Subcutaneous abdominal adipose tissue (tissue), 5 donors: ENCODE measurements at regions not wholly inside any gene's neighbourhood (a gene's known extent, or its start where the extent isn't known, plus 50 kb on each side); places are given as distances from the start of the nearest gene placed in this dataset.

ENCODE experiments used
- H3K27ac ChIP-seq: one replicate; pipeline ENCODE4 v1.7.0; 2013; ENCODE audit warnings: low read depth, mild to moderate bottlenecking, inconsistent platforms, low read length, moderate library complexity
- H3K27me3 ChIP-seq, 5 donors: one replicate each; pipeline ENCODE4 v1.7.0; 2013; ENCODE audit warnings: low read length in 5 of 5, inconsistent platforms in 1 of 5; ENCODE audit not compliant: control insufficient read depth in 5 of 5, insufficient read depth in 4 of 5
- H3K36me3 ChIP-seq, 5 donors: one replicate each; pipeline ENCODE4 v1.7.0; 2013; ENCODE audit warnings: low read length in 5 of 5; ENCODE audit not compliant: control insufficient read depth in 5 of 5, insufficient read depth in 5 of 5
- H3K4me1 ChIP-seq, 5 donors: one replicate each; pipeline ENCODE4 v1.7.0; 2013; ENCODE audit warnings: low read length in 5 of 5, mild to moderate bottlenecking in 3 of 5, moderate library complexity in 1 of 5; ENCODE audit not compliant: control insufficient read depth in 5 of 5, insufficient read depth in 5 of 5
- H3K4me3 ChIP-seq, 5 donors: one replicate each; pipeline ENCODE4 v1.7.0; 2013; ENCODE audit warnings: low read length in 5 of 5, low read depth in 1 of 5
- H3K9ac ChIP-seq, 5 donors: one replicate each; pipeline ENCODE4 v1.7.0; 2013; ENCODE audit warnings: low read length in 5 of 5, mild to moderate bottlenecking in 4 of 5, moderate library complexity in 3 of 5
- H3K9me3 ChIP-seq, 5 donors: one replicate each; pipeline ENCODE4 v1.7.0; 2013; ENCODE audit warnings: low read length in 5 of 5; ENCODE audit not compliant: control insufficient read depth in 5 of 5
- donor health status: healthy.
- donor health status: healthy.
- donor health status: healthy.
- donor health status: healthy.
- donor health status: healthy.

GRCh38 chr7:155878674-155879073, 66.4 kb upstream of the SHH start:
- H3K4me3 ChIP-seq: no peak overlapping the region
- H3K36me3 ChIP-seq: no peaks in the 10 kb centered on the region
- no peak overlapping the region for H3K9ac ChIP-seq
- no peaks in the 10 kb centered on the region for H3K4me1 ChIP-seq
- H3K9me3 ChIP-seq: no peaks in the 10 kb centered on the region
- no peak overlapping the region for H3K27ac ChIP-seq
- peaks cover 0 to 3% (median 0%) of the 10 kb centered on the region in 5 donors for H3K27me3 ChIP-seq

- no peaks in the 10 kb centered on the region for H3K36me3 ChIP-seq
- H3K27me3 ChIP-seq: peaks cover 0 to 3% (median 0%) of the 10 kb centered on the region in 5 donors
Observed at GRCh38 chr7:155878250-155878649, 66.0 kb upstream of the SHH start.

GRCh38 chr7:155877167-155877566, 64.9 kb upstream of the SHH start:
- Histone ChIP-seq H3K9me3 (no peaks in the 10 kb centered on the region), H3K27ac (no peak overlapping the region), H3K27me3 (peaks cover 0 to 3% (median 0%) of the 10 kb centered on the region in 5 donors), H3K9ac (no peak overlapping the region), H3K4me1 (no peaks in the 10 kb centered on the region), H3K4me3 (no peak overlapping the region), H3K36me3 (no peaks in the 10 kb centered on the region)

More at GRCh38 chr7:155878250-155878649, 66.0 kb upstream of the SHH start:
- H3K9me3 ChIP-seq: no peaks in the 10 kb centered on the region
- no peak overlapping the region for H3K27ac ChIP-seq
- no peak overlapping the region for H3K4me3 ChIP-seq
- no peaks in the 10 kb centered on the region for H3K4me1 ChIP-seq
- H3K9ac ChIP-seq: no peak overlapping the region

GRCh38 chr7:155874411-155874810, 62.1 kb upstream of the SHH start:
- peaks cover 0 to 4% (median 3%) of the 10 kb centered on the region in 5 donors for H3K27me3 ChIP-seq
- H3K27ac ChIP-seq: no peak overlapping the region
- H3K4me1 ChIP-seq: no peaks in the 10 kb centered on the region
- H3K36me3 ChIP-seq: no peaks in the 10 kb centered on the region
- H3K4me3 ChIP-seq: no peak overlapping the region
- H3K9me3 ChIP-seq: no peaks in the 10 kb centered on the region
- no peak overlapping the region for H3K9ac ChIP-seq

- Histone ChIP-seq H3K4me3 (no peak overlapping the region), H3K27ac (no peak overlapping the region), H3K36me3 (no peaks in the 10 kb centered on the region), H3K9ac (no peak overlapping the region), H3K9me3 (peaks cover 0 to 3% (median 0%) of the 10 kb centered on the region in 5 donors), H3K4me1 (no peaks in the 10 kb centered on the region), H3K27me3 (peaks cover 0 to 4% (median 3%) of the 10 kb centered on the region in 5 donors)
Observed at GRCh38 chr7:155874010-155874409, 61.7 kb upstream of the SHH start.

- Histone ChIP-seq H3K27ac (no peak overlapping the region), H3K4me3 (no peak overlapping the region), H3K27me3 (peaks cover 0 to 4% (median 3%) of the 10 kb centered on the region in 5 donors), H3K9ac (no peak overlapping the region), H3K9me3 (peaks cover 0 to 7% (median 0%) of the 10 kb centered on the region in 5 donors), H3K36me3 (no peaks in the 10 kb centered on the region), H3K4me1 (no peaks in the 10 kb centered on the region)
Observed at GRCh38 chr7:155872678-155873369, 60.6 kb upstream of the SHH start.

GRCh38 chr7:155871211-155871610, 58.9 kb upstream of the SHH start:
- Histone ChIP-seq H3K36me3 (no peaks in the 10 kb centered on the region), H3K4me1 (no peaks in the 10 kb centered on the region), H3K27me3 (peaks cover 0 to 5% (median 3%) of the 10 kb centered on the region in 5 donors), H3K27ac (no peak overlapping the region), H3K9me3 (peaks cover 0 to 7% (median 0%) of the 10 kb centered on the region in 5 donors), H3K4me3 (no peak overlapping the region), H3K9ac (no peak overlapping the region)

- peaks cover 0 to 10% (median 3%) of the 10 kb centered on the region in 5 donors for H3K27me3 ChIP-seq
- H3K9me3 ChIP-seq: peaks cover 0 to 7% (median 0%) of the 10 kb centered on the region in 5 donors
- no peak overlapping the region for H3K27ac ChIP-seq
- H3K4me3 ChIP-seq: no peak overlapping the region
- no peaks in the 10 kb centered on the region for H3K4me1 ChIP-seq
- no peaks in the 10 kb centered on the region for H3K36me3 ChIP-seq
- no peak overlapping the region for H3K9ac ChIP-seq
Observed at GRCh38 chr7:155870334-155871180, 58.3 kb upstream of the SHH start.

- Histone ChIP-seq H3K27ac (no peak overlapping the region), H3K27me3 (peaks cover 0 to 11% (median 3%) of the 10 kb centered on the region in 5 donors), H3K36me3 (no peaks in the 10 kb centered on the region), H3K4me1 (no peaks in the 10 kb centered on the region), H3K4me3 (no peak overlapping the region), H3K9me3 (peaks cover 0 to 7% (median 0%) of the 10 kb centered on the region in 5 donors), H3K9ac (no peak overlapping the region)
Observed at GRCh38 chr7:155869784-155870076, 57.5 kb upstream of the SHH start.
